HCT116 (cell line): ENCODE measurements at regions not wholly inside any gene's neighbourhood (a gene's known extent, or its start where the extent isn't known, plus 50 kb on each side); places are given as distances from the start of the nearest gene placed in this dataset.

Experiments used
- ATAC-seq: fragments of 200-7000 bp; cut with Tn5 transposase; 2 replicates; pipeline ENCODE4 v1.9.1; 2020; ENCODE audit warnings: mild to moderate bottlenecking, moderate library complexity
- BruUV-seq: library from RNA; stranded (reverse); fragments of 400-500 nt; replicated peaks from 2 replicates; lab custom pipeline; 2021; lab: Mats Ljungman, UMichigan
- CTCF ChIA-PET: fragments of 300-600 bp; sonication (Branson Sonifier 250); formaldehyde crosslinking; loops from one replicate; lab custom pipeline; 2021; ENCODE audit warnings: antibody characterized with exemption; lab: Charles Lee
- POLR2A ChIA-PET: fragments of 300-600, 350-600 bp; sonication (Branson Sonifier 250); formaldehyde crosslinking; loops from one replicate; lab custom pipeline; 2021; ENCODE audit warnings: antibody characterized with exemption; lab: Charles Lee
- RAD21 ChIA-PET, 2 experiments: fragments of 300-600 bp; sonication (Branson Sonifier 250); formaldehyde crosslinking; loops; one replicate each; lab custom pipeline; 2023; ENCODE audit warnings: low total read pairs in 2 of 2; ENCODE audit not compliant: uncharacterized antibody in 2 of 2, unreplicated experiment in 2 of 2, low non-redundant PET in 1 of 2; lab: Charles Lee
- DNase-seq: peaks from one replicate; pipeline ENCODE4 v3.0.0-alpha.2; 2010; ENCODE audit warnings: low read depth, low spot score
- H2AFZ ChIP-seq: fragments of 200-600 bp; shearing (Covaris generic), sonication (generic); 2 replicates; pipeline ENCODE4 v1.6.1; 2017; ENCODE audit warnings: low read depth, mixed run types, mixed read lengths, antibody characterized with exemption, low read length; ENCODE audit not compliant: poor library complexity, severe bottlenecking
- H3K27ac ChIP-seq: 2 replicates; pipeline ENCODE4 v1.5.1; 2012; ENCODE audit warnings: low read depth, low read length
- H3K27me3 ChIP-seq: fragments of 200-600 bp; sonication (generic); 2 replicates; pipeline ENCODE4 v1.6.1; 2016; ENCODE audit warnings: mixed run types, low read length, mixed read lengths; ENCODE audit not compliant: insufficient read depth
- H3K36me3 ChIP-seq, 2 experiments: fragments of 200-500 bp in 1 of 2; fragments of 200-600 bp in 1 of 2; sonication (Bioruptor generic) in 1 of 2; sonication (generic) in 1 of 2; 2 replicates each; pipeline versions ENCODE4 v1.5.1 to v1.6.1; 2014 to 2016; ENCODE audit warnings: low read length in 2 of 2, inconsistent platforms in 1 of 2, mixed read lengths in 1 of 2, mixed run types in 1 of 2; ENCODE audit not compliant: insufficient read depth in 2 of 2, control insufficient read depth in 1 of 2
- H3K4me1 ChIP-seq, 2 experiments: fragments of 200-600 bp in 1 of 2; sonication (generic) in 1 of 2; 2 replicates each; pipeline versions ENCODE4 v1.5.1 to v1.6.1; 2012 to 2017; ENCODE audit warnings: low read length in 2 of 2, inconsistent platforms in 1 of 2, mild to moderate bottlenecking in 1 of 2, mixed read lengths in 1 of 2, mixed run types in 1 of 2, moderate library complexity in 1 of 2; ENCODE audit not compliant: insufficient read depth in 2 of 2, control insufficient read depth in 1 of 2
- H3K4me2 ChIP-seq: fragments of 200-600 bp; sonication (generic); 2 replicates; pipeline ENCODE4 v1.6.1; 2017; ENCODE audit warnings: mixed run types, low read length, mixed read lengths
- H3K4me3 ChIP-seq, 2 experiments: fragments of 200-600 bp in 1 of 2; sonication (generic) in 1 of 2; replicated peaks in 1 of 2; 2 replicates each; pipeline ENCODE4 v1.5.1; 2011 to 2016; ENCODE audit warnings: low read length in 2 of 2, control low read depth in 1 of 2, low read depth in 1 of 2, mild to moderate bottlenecking in 1 of 2, mixed read lengths in 1 of 2, mixed run types in 1 of 2
- H3K79me2 ChIP-seq: fragments of 200-600 bp; sonication (generic); 2 replicates; pipeline ENCODE4 v1.6.1; 2017; ENCODE audit warnings: mild to moderate bottlenecking, mixed run types, low read length, moderate library complexity, mixed read lengths; ENCODE audit not compliant: insufficient read depth
- H3K9ac ChIP-seq: fragments of 200-600 bp; sonication (generic); 2 replicates; pipeline ENCODE4 v1.6.1; 2016; ENCODE audit warnings: low read length, mixed read lengths
- H3K9me2 ChIP-seq: fragments of 200-600 bp; sonication (generic), shearing (Covaris generic); 2 replicates; pipeline ENCODE4 v1.6.1; 2017; ENCODE audit warnings: mixed run types, mild to moderate bottlenecking, moderate library complexity; ENCODE audit not compliant: insufficient read depth
- H3K9me3 ChIP-seq, 2 experiments: fragments of 200-500 bp in 1 of 2; fragments of 200-600 bp in 1 of 2; sonication (Bioruptor generic) in 1 of 2; sonication (generic) in 1 of 2; 2 replicates each; pipeline ENCODE4 v1.6.1; 2014 to 2017; ENCODE audit warnings: low read length in 2 of 2, mixed read lengths in 2 of 2, inconsistent platforms in 1 of 2, low read depth in 1 of 2, mild to moderate bottlenecking in 1 of 2, mixed run types in 1 of 2, moderate library complexity in 1 of 2; ENCODE audit not compliant: control insufficient read depth in 1 of 2, insufficient read depth in 1 of 2
- H4K20me1 ChIP-seq: fragments of 200-600 bp; sonication (generic), shearing (Covaris generic); 2 replicates; pipeline ENCODE4 v1.6.1; 2017; ENCODE audit warnings: mixed run types, mild to moderate bottlenecking, moderate library complexity; ENCODE audit not compliant: insufficient read depth
- ELF1 ChIP-seq: IDR thresholded peaks from 2 replicates; pipeline ENCODE4 v1.6.1; 2012; ENCODE audit warnings: low read depth, borderline replicate concordance
- EZH2 ChIP-seq: fragments of 200-600 bp; sonication (generic); IDR thresholded peaks from 2 replicates; pipeline ENCODE4 v1.6.1; 2017; ENCODE audit warnings: antibody characterized with exemption, mixed run types
- JUND ChIP-seq: IDR thresholded peaks from 2 replicates; pipeline ENCODE4 v1.6.1; 2012
- SIN3A ChIP-seq: IDR thresholded peaks from 2 replicates; pipeline ENCODE4 v1.6.1; 2012; ENCODE audit warnings: low read depth
- SP1 ChIP-seq: IDR thresholded peaks from 2 replicates; pipeline ENCODE4 v1.6.1; 2012; ENCODE audit warnings: low read depth
- TCF7L2 ChIP-seq: IDR thresholded peaks from 2 replicates; pipeline ENCODE4 v1.7.0; 2011; ENCODE audit warnings: borderline replicate concordance, inconsistent platforms; ENCODE audit not compliant: insufficient read depth, insufficient read length; ENCODE audit errors: extremely low read depth
- YY1 ChIP-seq: IDR thresholded peaks from 2 replicates; pipeline ENCODE4 v1.6.1; 2011; ENCODE audit warnings: low read length, low read depth, moderate library complexity, mild to moderate bottlenecking; ENCODE audit not compliant: insufficient replicate concordance; ENCODE audit errors: extremely low read depth
- ZFX ChIP-seq: fragments of 450-650 bp; IDR thresholded peaks from 2 replicates; pipeline ENCODE4 v1.6.1; 2017
- intact Hi-C: fragments of 100-400 bp; cut with micrococcal nuclease; formaldehyde crosslinking; loops from 2 replicates; pipeline ENCODE4 v1.10.0; 2022
- TF ChIP-seq, protein P1 (sequence below): IDR thresholded peaks from 2 replicates; pipeline ENCODE4 v1.6.1; 2011; ENCODE audit warnings: mild to moderate bottlenecking, low read length, moderate library complexity; ENCODE audit not compliant: insufficient replicate concordance; ENCODE audit errors: extremely low read depth
- TF ChIP-seq, protein P2 (sequence below): IDR thresholded peaks from 2 replicates; pipeline ENCODE4 v1.6.1; 2012; ENCODE audit warnings: low read depth
- TF ChIP-seq, protein P3 (sequence below), 3 experiments: fragments of 200-600 bp in 1 of 3; sonication (generic) in 1 of 3; IDR thresholded peaks in 2 of 3; conservative IDR thresholded peaks in 1 of 3; 2 replicates each; pipeline ENCODE4 v1.5.1; 2012 to 2017; ENCODE audit warnings: low read depth in 2 of 3, low read length in 2 of 3, antibody characterized with exemption in 1 of 3, borderline replicate concordance in 1 of 3, control low read depth in 1 of 3, mild to moderate bottlenecking in 1 of 3, mixed read lengths in 1 of 3, mixed run types in 1 of 3, moderate library complexity in 1 of 3; ENCODE audit not compliant: insufficient read depth in 1 of 3
- TF ChIP-seq, protein P4 (sequence below): IDR thresholded peaks from 2 replicates; pipeline ENCODE4 v1.6.1; 2012

DNA sequence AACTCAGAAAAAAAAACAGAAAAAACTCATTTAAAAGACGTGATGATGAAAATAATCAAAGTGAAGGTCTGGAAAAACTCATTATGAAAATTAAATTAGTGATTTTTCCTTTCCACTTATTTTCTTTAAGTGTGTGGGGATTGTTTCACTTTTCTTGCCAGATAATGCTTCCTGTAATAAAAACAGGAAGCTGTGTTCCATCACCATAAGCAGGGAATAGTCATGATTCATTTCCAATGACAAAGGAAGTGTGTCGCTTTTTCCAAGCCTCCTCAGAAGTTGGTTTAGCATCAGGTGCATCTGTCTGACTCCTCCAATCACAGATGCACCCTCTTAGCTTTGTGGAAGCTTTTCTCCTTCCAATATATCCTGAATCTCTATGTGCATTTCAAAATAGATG is 2068.7 kb downstream of the MAT2B start:
- no peak overlapping the region for H3K9ac ChIP-seq
- ChIA-PET RAD21 (no interaction called here), CTCF (no interaction called here), POLR2A (no interaction called here)
- no peak overlapping the region for H3K4me2 ChIP-seq
- H3K79me2 ChIP-seq = no peaks in the 10 kb centered on the region
- H3K27ac ChIP-seq = no peak overlapping the region
- peaks cover 6 to 20% of the 10 kb centered on the region in 2 experiments; a peak in 2 of 4 replicates for H3K9me3 ChIP-seq
- H3K4me1 ChIP-seq = no peaks in the 10 kb centered on the region
- BruUV-seq = no TSS peak
- no peaks in the 10 kb centered on the region for H4K20me1 ChIP-seq
- DNase-seq (no peak), ATAC-seq (no peak)
- no peak overlapping the region for H3K4me3 ChIP-seq
- no peaks in the 10 kb centered on the region for H3K27me3 ChIP-seq
- no peaks in the 10 kb centered on the region for H3K36me3 ChIP-seq
- H3K9me2 ChIP-seq = no peaks in the 10 kb centered on the region
- H2AFZ ChIP-seq = no peak overlapping the region
- TF ChIP-seq, protein P1, sequence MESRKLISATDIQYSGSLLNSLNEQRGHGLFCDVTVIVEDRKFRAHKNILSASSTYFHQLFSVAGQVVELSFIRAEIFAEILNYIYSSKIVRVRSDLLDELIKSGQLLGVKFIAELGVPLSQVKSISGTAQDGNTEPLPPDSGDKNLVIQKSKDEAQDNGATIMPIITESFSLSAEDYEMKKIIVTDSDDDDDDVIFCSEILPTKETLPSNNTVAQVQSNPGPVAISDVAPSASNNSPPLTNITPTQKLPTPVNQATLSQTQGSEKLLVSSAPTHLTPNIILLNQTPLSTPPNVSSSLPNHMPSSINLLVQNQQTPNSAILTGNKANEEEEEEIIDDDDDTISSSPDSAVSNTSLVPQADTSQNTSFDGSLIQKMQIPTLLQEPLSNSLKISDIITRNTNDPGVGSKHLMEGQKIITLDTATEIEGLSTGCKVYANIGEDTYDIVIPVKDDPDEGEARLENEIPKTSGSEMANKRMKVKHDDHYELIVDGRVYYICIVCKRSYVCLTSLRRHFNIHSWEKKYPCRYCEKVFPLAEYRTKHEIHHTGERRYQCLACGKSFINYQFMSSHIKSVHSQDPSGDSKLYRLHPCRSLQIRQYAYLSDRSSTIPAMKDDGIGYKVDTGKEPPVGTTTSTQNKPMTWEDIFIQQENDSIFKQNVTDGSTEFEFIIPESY = no peak
- intact Hi-C loops = no loop called here

DNA sequence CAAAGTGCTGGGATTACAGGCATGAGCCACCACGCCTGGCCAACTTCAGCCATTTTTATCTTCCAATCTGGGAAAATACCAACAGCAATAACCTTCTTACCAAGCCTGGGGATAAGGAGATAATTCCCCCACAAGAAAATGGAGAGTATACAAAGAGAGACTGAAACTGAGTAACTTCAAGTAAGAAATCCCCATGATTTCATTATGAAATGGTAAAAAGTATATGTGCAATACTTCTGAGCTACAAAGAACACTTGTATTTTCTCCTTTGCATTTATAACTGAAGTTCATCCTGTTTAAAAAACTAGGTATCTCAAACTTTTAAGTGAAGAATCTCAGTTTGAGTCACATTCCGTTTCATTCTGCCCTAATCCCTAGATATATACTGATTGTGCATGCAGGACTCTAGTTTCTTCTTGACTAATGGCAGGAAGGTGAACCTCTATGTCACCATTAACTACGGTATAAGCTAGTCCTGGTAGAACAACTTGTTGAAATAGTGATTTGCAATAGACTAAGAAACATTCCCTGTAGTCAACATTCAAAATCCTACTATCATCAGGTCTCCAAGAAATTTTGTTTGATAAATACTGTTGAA is 2071.4 kb downstream of the MAT2B start:
- RAD21 ChIA-PET = no interaction called here
- intact Hi-C loops = no loop called here
- H3K27me3 ChIP-seq = no peaks in the 10 kb centered on the region
- TF ChIP-seq ELF1 (no peak), SP1 (no peak), JUND (no peak), SIN3A (no peak), ZFX (no peak), YY1 (no peak), EZH2 (no peak), TCF7L2 (no peak)
- TF ChIP-seq, protein P2, sequence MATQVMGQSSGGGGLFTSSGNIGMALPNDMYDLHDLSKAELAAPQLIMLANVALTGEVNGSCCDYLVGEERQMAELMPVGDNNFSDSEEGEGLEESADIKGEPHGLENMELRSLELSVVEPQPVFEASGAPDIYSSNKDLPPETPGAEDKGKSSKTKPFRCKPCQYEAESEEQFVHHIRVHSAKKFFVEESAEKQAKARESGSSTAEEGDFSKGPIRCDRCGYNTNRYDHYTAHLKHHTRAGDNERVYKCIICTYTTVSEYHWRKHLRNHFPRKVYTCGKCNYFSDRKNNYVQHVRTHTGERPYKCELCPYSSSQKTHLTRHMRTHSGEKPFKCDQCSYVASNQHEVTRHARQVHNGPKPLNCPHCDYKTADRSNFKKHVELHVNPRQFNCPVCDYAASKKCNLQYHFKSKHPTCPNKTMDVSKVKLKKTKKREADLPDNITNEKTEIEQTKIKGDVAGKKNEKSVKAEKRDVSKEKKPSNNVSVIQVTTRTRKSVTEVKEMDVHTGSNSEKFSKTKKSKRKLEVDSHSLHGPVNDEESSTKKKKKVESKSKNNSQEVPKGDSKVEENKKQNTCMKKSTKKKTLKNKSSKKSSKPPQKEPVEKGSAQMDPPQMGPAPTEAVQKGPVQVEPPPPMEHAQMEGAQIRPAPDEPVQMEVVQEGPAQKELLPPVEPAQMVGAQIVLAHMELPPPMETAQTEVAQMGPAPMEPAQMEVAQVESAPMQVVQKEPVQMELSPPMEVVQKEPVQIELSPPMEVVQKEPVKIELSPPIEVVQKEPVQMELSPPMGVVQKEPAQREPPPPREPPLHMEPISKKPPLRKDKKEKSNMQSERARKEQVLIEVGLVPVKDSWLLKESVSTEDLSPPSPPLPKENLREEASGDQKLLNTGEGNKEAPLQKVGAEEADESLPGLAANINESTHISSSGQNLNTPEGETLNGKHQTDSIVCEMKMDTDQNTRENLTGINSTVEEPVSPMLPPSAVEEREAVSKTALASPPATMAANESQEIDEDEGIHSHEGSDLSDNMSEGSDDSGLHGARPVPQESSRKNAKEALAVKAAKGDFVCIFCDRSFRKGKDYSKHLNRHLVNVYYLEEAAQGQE = no peak
- TF ChIP-seq, protein P3, sequence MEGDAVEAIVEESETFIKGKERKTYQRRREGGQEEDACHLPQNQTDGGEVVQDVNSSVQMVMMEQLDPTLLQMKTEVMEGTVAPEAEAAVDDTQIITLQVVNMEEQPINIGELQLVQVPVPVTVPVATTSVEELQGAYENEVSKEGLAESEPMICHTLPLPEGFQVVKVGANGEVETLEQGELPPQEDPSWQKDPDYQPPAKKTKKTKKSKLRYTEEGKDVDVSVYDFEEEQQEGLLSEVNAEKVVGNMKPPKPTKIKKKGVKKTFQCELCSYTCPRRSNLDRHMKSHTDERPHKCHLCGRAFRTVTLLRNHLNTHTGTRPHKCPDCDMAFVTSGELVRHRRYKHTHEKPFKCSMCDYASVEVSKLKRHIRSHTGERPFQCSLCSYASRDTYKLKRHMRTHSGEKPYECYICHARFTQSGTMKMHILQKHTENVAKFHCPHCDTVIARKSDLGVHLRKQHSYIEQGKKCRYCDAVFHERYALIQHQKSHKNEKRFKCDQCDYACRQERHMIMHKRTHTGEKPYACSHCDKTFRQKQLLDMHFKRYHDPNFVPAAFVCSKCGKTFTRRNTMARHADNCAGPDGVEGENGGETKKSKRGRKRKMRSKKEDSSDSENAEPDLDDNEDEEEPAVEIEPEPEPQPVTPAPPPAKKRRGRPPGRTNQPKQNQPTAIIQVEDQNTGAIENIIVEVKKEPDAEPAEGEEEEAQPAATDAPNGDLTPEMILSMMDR (IDR thresholded peaks at IDR 0.05 in 2 of 3, conservative IDR thresholded peaks at IDR 0.05 in 1 of 3; ENCODE audit: borderline replicate concordance in 1 of 3, insufficient read depth in 1 of 3, low read depth in 2 of 3, low read length in 2 of 3) = no peak
- TF ChIP-seq, protein P4, sequence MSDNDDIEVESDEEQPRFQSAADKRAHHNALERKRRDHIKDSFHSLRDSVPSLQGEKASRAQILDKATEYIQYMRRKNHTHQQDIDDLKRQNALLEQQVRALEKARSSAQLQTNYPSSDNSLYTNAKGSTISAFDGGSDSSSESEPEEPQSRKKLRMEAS = no peak

More for the DNA sequence above, 2071.4 kb downstream of the MAT2B start:
- Histone ChIP-seq H4K20me1 (no peaks in the 10 kb centered on the region), H3K9me2 (no peaks in the 10 kb centered on the region), H3K9ac (no peak overlapping the region), H3K4me3 (no peak overlapping the region), H3K9me3 (peaks cover 6 to 12% of the 10 kb centered on the region in 2 experiments; a peak in 2 of 4 replicates), H3K36me3 (no peaks in the 10 kb centered on the region), H3K27ac (no peak overlapping the region), H2AFZ (no peak overlapping the region), H3K4me1 (no peaks in the 10 kb centered on the region), H3K4me2 (no peak overlapping the region), H3K79me2 (no peaks in the 10 kb centered on the region)
- ATAC-seq (no peak), DNase-seq (no peak)
- no TSS peak for BruUV-seq
- ChIA-PET POLR2A (no interaction called here), CTCF (no interaction called here)
